Caco-2 (cell line): ENCODE measurements at regions not wholly inside any gene's neighbourhood (a gene's known extent, or its start where the extent isn't known, plus 50 kb on each side); places are given as distances from the start of the nearest gene placed in this dataset.
"Not testable (repeated sequence)": the region's sequence is repeated elsewhere in the genome, so short reads cannot be mapped to it uniquely, and the experiment has no call there.

Experiments used
- BruUV-seq: library from RNA; stranded (reverse); fragments of 400-500 nt; replicated peaks from 2 replicates; lab custom pipeline; 2021; lab: Mats Ljungman, UMichigan
- CTCF ChIA-PET: fragments of 300-600 bp; sonication (Branson Sonifier 250); formaldehyde crosslinking; loops from one replicate; lab custom pipeline; 2022; ENCODE audit warnings: antibody characterized with exemption; lab: Charles Lee
- POLR2A ChIA-PET: fragments of 300-600 bp; sonication (Branson Sonifier 250); formaldehyde crosslinking; loops from one replicate; lab custom pipeline; 2022; ENCODE audit warnings: antibody characterized with exemption; lab: Charles Lee
- DNase-seq, 2 experiments: peaks; one replicate each; pipeline versions ENCODE4 v3.0.0 to v3.0.0-alpha.2; 2020 to 2022
- H3K27me3 ChIP-seq: replicated peaks from 2 replicates; pipeline ENCODE4 v1.6.0; 2011; ENCODE audit warnings: low read length; ENCODE audit not compliant: control insufficient read depth, insufficient read depth
- H3K36me3 ChIP-seq: 2 replicates; pipeline ENCODE4 v1.5.1; 2011; ENCODE audit warnings: low read length; ENCODE audit not compliant: control insufficient read depth, insufficient read depth
- H3K4me1 ChIP-seq: fragments of 250-450 bp; sonication (Bioruptor Pico); 2 replicates; pipeline ENCODE4 v1.5.1; 2020; ENCODE audit warnings: mild to moderate bottlenecking
- H3K4me3 ChIP-seq: 2 replicates; pipeline ENCODE4 v1.5.1; 2011; ENCODE audit warnings: low read depth, mild to moderate bottlenecking, control low read depth, low read length
- H3K9me3 ChIP-seq: fragments of 250-450 bp; sonication (Bioruptor Pico); 2 replicates; pipeline ENCODE4 v1.5.1; 2020; ENCODE audit warnings: mild to moderate bottlenecking, moderate library complexity
- H3K27ac Mint-ChIP-seq: one replicate; pipeline ENCODE4 v1.8.0; 2022; ENCODE audit warnings: mixed read lengths; ENCODE audit not compliant: unreplicated experiment
- H3K27me3 Mint-ChIP-seq: one replicate; pipeline ENCODE4 v1.8.0; 2022; ENCODE audit warnings: mixed read lengths; ENCODE audit not compliant: insufficient read depth, unreplicated experiment
- H3K36me3 Mint-ChIP-seq: one replicate; pipeline ENCODE4 v1.8.0; 2022; ENCODE audit warnings: mild to moderate bottlenecking, mixed read lengths; ENCODE audit not compliant: insufficient read depth, unreplicated experiment
- H3K4me1 Mint-ChIP-seq: one replicate; pipeline ENCODE4 v1.8.0; 2022; ENCODE audit warnings: low read depth, mixed read lengths; ENCODE audit not compliant: unreplicated experiment
- H3K4me3 Mint-ChIP-seq: one replicate; pipeline ENCODE4 v1.8.0; 2022; ENCODE audit warnings: mild to moderate bottlenecking, moderate library complexity, mixed read lengths; ENCODE audit not compliant: unreplicated experiment
- H3K9me3 Mint-ChIP-seq: one replicate; pipeline ENCODE4 v1.8.0; 2022; ENCODE audit warnings: mixed read lengths; ENCODE audit not compliant: unreplicated experiment
- CTCF ChIP-seq, 2 experiments: fragments of 200-600 bp in 1 of 2; IDR thresholded peaks; 1 replicate in 1 of 2; 2 replicates in 1 of 2; pipeline versions ENCODE4 v1.5.1 to v1.8.0; 2011 to 2022; ENCODE audit warnings: antibody characterized with exemption in 1 of 2, control low read depth in 1 of 2, inconsistent platforms in 1 of 2, low read depth in 1 of 2, low read length in 1 of 2, mild to moderate bottlenecking in 1 of 2, moderate library complexity in 1 of 2; ENCODE audit not compliant: insufficient read depth in 1 of 2, severe bottlenecking in 1 of 2, unreplicated experiment in 1 of 2
- intact Hi-C: fragments of 100-400 bp; cut with micrococcal nuclease; formaldehyde crosslinking; loops from one replicate; pipeline ENCODE4 v1.10.0; 2022; ENCODE audit not compliant: unreplicated experiment

DNA sequence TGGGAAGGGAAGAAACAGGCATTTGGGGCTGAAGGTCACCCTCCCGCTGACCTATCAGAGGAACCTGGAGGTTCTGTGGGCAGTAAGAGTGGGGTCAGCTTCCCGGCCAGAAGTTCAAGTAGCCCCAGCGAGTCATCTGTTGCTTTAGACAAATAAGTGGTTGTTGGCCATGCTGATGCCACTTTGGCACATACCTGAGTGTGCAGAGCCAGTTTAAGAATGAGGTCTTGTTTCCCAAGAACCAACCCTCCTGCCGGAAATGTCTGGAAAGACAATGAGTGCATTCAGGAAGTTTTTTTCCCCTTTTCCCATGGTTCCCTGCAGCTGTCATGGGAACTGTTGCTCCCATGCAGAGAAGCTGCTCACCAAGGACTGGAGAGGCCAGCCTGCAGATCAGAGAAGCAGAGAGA lies 166.7 kb downstream of the ZNF621 start:
- Histone ChIP-seq H3K36me3 (no peaks in the 10 kb centered on the region; the same call in 1 of the 2 replicates), H3K27me3 (no peaks in the 10 kb centered on the region), H3K4me3 (no peak overlapping the region), H3K4me1 (no peaks in the 10 kb centered on the region), H3K9me3 (no peaks in the 10 kb centered on the region)
- ChIA-PET POLR2A (no interaction called here), CTCF (no interaction called here)
- no peak for TF ChIP-seq CTCF (IDR thresholded peaks at IDR 0.05; ENCODE audit: insufficient read depth in 1 of 2, low read depth in 1 of 2, low read length in 1 of 2, severe bottlenecking in 1 of 2, unreplicated experiment in 1 of 2)
- Mint-ChIP-seq H3K27ac (no peak overlapping the region), H3K27me3 (peaks cover 8% of the 10 kb centered on the region), H3K36me3 (peaks cover 4% of the 10 kb centered on the region), H3K4me1 (no peaks in the 10 kb centered on the region), H3K9me3 (no peaks in the 10 kb centered on the region), H3K4me3 (no peak overlapping the region)
- no peak for DNase-seq
- intact Hi-C loops, result no loop called here
- no TSS peak for BruUV-seq

- POLR2A ChIA-PET, result no interaction called here
- H3K9me3 Mint-ChIP-seq, result peaks cover 14% of the 10 kb centered on the region
- no peak for TF ChIP-seq CTCF (IDR thresholded peaks at IDR 0.05; ENCODE audit: insufficient read depth in 1 of 2, low read depth in 1 of 2, low read length in 1 of 2, severe bottlenecking in 1 of 2, unreplicated experiment in 1 of 2)
These were observed 171.1 kb downstream of the ZNF621 start for GRCh38 chr3:40695848-40696247.

GRCh38 chr3:40698611-40699010 lies 173.9 kb downstream of the ZNF621 start:
- H3K9me3 ChIP-seq, H3K4me3 ChIP-seq, H3K27me3 ChIP-seq, H3K27ac Mint-ChIP-seq, H3K27me3 Mint-ChIP-seq, H3K36me3 ChIP-seq, CTCF ChIA-PET, H3K4me1 Mint-ChIP-seq, BruUV-seq, H3K4me3 Mint-ChIP-seq, H3K36me3 Mint-ChIP-seq, POLR2A ChIA-PET, H3K4me1 ChIP-seq, DNase-seq, intact Hi-C loops: not testable (repeated sequence)
- H3K9me3 Mint-ChIP-seq, result peaks cover 32% of the 10 kb centered on the region

More at GRCh38 chr3:40695848-40696247, 171.1 kb downstream of the ZNF621 start:
- Mint-ChIP-seq H3K36me3 (no peaks in the 10 kb centered on the region), H3K4me1 (no peaks in the 10 kb centered on the region), H3K27me3 (peaks cover 6% of the 10 kb centered on the region), H3K27ac (no peak overlapping the region), H3K4me3 (no peak overlapping the region)
- H3K36me3 ChIP-seq, result no peaks in the 10 kb centered on the region
- intact Hi-C loops, result no loop called here
- BruUV-seq, result no TSS peak
- H3K4me1 ChIP-seq, result no peaks in the 10 kb centered on the region
- no peaks in the 10 kb centered on the region; the same call in 1 of the 2 replicates for H3K27me3 ChIP-seq
- no peak for DNase-seq
- no peak overlapping the region for H3K4me3 ChIP-seq
- H3K9me3 ChIP-seq, result no peaks in the 10 kb centered on the region
- CTCF ChIA-PET, result no interaction called here
